OCI-LY3 (cell line): ENCODE measurements at regions not wholly inside any gene's neighbourhood (a gene's known extent, or its start where the extent isn't known, plus 50 kb on each side); places are given as distances from the start of the nearest gene placed in this dataset.
"Not testable (repeated sequence)": the region's sequence is repeated elsewhere in the genome, so short reads cannot be mapped to it uniquely, and the experiment has no call there.

Experiments used
- H2AFZ ChIP-seq: fragments of 200-600, 300-600 bp; shearing (Covaris generic); 2 replicates; pipeline ENCODE4 v1.6.0; 2014; ENCODE audit warnings: antibody characterized with exemption, low read depth, low read length
- H3K27ac ChIP-seq: fragments of 200-600, 300-600 bp; sonication (generic); 2 replicates; pipeline ENCODE4 v1.5.1; 2014; ENCODE audit warnings: mild to moderate bottlenecking, low read length, moderate library complexity, mixed read lengths
- H3K27me3 ChIP-seq: fragments of 200-600, 300-600 bp; sonication (generic); 2 replicates; pipeline ENCODE4 v1.6.1; 2014; ENCODE audit warnings: low read depth, low read length, mixed read lengths
- H3K36me3 ChIP-seq: fragments of 200-600, 300-600 bp; sonication (generic); replicated peaks from 2 replicates; pipeline ENCODE3; 2014; ENCODE audit warnings: low read depth, low read length, mixed read lengths
- H3K4me1 ChIP-seq: fragments of 300-600, 200-600 bp; sonication (generic); 2 replicates; pipeline ENCODE4 v1.6.1; 2014; ENCODE audit warnings: low read length, mixed read lengths
- H3K4me2 ChIP-seq: fragments of 200-600, 300-600 bp; sonication (generic); 2 replicates; pipeline ENCODE4 v1.6.1; 2014; ENCODE audit warnings: low read length, mixed read lengths
- H3K4me3 ChIP-seq: fragments of 300-600, 200-600 bp; sonication (generic); 2 replicates; pipeline ENCODE4 v1.5.1; 2014; ENCODE audit warnings: antibody characterized with exemption, mild to moderate bottlenecking, low read length, moderate library complexity
- H3K79me2 ChIP-seq: fragments of 300-600, 200-600 bp; shearing (Covaris generic); 2 replicates; pipeline ENCODE4 v1.6.1; 2014; ENCODE audit warnings: mild to moderate bottlenecking, low read length, mixed read lengths
- H3K9ac ChIP-seq: fragments of 300-600, 200-600 bp; shearing (Covaris generic); 2 replicates; pipeline ENCODE4 v1.6.0; 2014; ENCODE audit warnings: mild to moderate bottlenecking, low read length, moderate library complexity
- H3K9me3 ChIP-seq: fragments of 200-600, 300-600 bp; shearing (Covaris generic); 2 replicates; pipeline ENCODE4 v1.6.1; 2014; ENCODE audit warnings: low read length, mixed read lengths; ENCODE audit not compliant: insufficient read depth
- H4K20me1 ChIP-seq: fragments of 200-600, 300-600 bp; sonication (generic); 2 replicates; pipeline ENCODE4 v1.6.1; 2016; ENCODE audit warnings: low read length, mixed read lengths; ENCODE audit not compliant: insufficient read depth
- EZH2phosphoT487 ChIP-seq: fragments of 200-600 bp; shearing (Covaris generic); IDR thresholded peaks from 2 replicates; pipeline ENCODE4 v1.6.1; 2018; ENCODE audit warnings: antibody characterized with exemption, mixed run types, low read depth
- TF ChIP-seq, protein P1 (sequence below): fragments of 200-600, 300-600 bp; sonication (generic); IDR thresholded peaks from 2 replicates; pipeline ENCODE4 v1.5.1; 2014; ENCODE audit warnings: antibody characterized with exemption, low read length, low read depth

DNA sequence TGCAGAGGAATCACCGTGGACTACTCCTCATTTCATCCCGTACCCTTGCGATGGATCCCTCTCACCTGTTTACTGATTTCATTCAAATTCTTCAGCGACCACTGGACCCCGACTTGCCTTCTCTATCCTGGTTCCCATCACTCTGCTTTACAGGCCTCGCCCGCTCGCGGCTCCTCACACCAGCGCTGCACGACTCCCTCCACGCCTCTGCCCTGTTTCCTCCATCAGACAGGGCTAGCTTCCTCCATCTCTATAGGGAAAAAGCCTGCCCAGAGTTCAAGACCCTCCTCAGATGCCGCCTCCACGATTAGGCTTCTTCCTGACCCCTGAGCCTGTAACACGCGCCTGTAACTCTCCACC is 2926.5 kb upstream of the OR11H1 start:
- not testable (repeated sequence) for H3K27me3 ChIP-seq, H4K20me1 ChIP-seq, H3K4me3 ChIP-seq, H3K79me2 ChIP-seq, H3K4me2 ChIP-seq, H3K9me3 ChIP-seq, H3K9ac ChIP-seq, H3K36me3 ChIP-seq, H2AFZ ChIP-seq, H3K4me1 ChIP-seq, H3K27ac ChIP-seq

DNA sequence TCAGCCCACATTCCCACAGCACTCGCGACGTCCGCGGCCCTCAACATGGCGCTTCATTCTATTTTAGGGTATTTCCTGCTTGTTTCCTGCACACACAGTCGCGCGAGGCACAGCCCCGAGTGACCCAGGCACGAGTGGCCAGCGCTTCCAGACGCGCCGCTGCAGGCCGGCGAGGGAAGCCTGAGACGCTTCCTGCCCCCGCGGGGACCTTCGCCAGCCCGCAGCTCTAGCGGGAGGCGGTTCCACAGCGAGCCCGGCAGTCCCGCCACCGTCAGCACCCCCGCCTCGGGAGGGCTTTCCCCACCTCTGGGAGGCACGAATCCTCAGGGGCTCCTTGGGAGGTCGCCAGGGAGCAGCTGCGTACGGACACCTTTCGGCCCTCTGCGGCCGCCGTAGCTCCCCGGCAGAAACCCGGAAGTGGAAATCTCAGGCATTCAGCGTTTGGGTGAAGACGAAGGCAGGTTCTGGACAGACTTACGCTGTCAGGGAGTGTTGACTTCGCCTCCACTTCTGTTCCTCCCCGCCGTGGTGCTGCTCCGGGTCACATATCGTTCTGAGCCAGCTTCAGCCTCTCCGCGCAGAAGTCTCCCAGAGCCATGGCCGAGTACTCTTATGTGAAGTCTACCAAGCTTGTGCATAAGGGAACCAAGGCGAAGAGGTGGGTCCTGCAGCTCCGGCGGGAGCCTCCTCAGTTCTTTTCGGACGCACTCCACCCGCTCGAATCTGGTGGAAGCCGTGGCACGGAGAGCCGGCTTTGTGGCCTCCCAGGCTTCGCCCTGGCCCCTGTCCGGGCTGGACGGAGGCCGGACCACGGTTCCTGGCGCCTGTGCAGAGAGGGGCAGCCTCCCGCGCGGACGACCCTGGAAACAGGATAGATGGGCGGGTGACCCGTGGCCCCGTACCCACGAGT is 2925.9 kb upstream of the OR11H1 start:
- Histone ChIP-seq H3K4me3 (no peak overlapping the region), H3K4me2 (no peak overlapping the region), H3K27me3 (no peaks in the 10 kb centered on the region), H4K20me1 (no peaks in the 10 kb centered on the region), H3K36me3 (no peaks in the 10 kb centered on the region), H3K9me3 (no peaks in the 10 kb centered on the region; the same call in 1 of the 2 replicates), H3K9ac (no peak overlapping the region), H3K4me1 (no peaks in the 10 kb centered on the region), H3K27ac (no peak overlapping the region), H2AFZ (no peak overlapping the region), H3K79me2 (no peaks in the 10 kb centered on the region)
- TF ChIP-seq, protein P1, sequence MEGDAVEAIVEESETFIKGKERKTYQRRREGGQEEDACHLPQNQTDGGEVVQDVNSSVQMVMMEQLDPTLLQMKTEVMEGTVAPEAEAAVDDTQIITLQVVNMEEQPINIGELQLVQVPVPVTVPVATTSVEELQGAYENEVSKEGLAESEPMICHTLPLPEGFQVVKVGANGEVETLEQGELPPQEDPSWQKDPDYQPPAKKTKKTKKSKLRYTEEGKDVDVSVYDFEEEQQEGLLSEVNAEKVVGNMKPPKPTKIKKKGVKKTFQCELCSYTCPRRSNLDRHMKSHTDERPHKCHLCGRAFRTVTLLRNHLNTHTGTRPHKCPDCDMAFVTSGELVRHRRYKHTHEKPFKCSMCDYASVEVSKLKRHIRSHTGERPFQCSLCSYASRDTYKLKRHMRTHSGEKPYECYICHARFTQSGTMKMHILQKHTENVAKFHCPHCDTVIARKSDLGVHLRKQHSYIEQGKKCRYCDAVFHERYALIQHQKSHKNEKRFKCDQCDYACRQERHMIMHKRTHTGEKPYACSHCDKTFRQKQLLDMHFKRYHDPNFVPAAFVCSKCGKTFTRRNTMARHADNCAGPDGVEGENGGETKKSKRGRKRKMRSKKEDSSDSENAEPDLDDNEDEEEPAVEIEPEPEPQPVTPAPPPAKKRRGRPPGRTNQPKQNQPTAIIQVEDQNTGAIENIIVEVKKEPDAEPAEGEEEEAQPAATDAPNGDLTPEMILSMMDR: no peak
- no peak for TF ChIP-seq EZH2phosphoT487

DNA sequence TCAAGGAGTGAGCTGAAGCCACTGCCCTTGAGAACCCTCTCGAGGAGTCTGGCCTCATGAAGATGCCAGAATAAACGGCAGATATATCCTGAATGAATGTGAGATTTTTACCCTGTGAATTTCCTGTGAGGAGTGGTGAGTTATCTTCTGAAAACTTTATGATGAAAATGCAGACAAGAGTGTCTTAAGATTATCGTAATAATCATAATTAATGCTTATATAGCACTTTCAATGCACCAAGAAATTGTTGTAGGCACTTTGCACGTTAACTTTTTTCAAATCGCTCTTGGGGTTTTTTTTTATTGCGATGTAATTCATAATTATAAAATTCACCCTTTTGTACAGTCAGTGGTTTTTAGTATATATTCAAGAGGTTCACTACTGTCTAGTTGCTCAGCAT is 2924.6 kb upstream of the OR11H1 start:
- not testable (repeated sequence) for H3K9ac ChIP-seq, H3K4me2 ChIP-seq, H4K20me1 ChIP-seq, H3K4me3 ChIP-seq, H3K36me3 ChIP-seq, H3K27me3 ChIP-seq, H3K27ac ChIP-seq, H3K79me2 ChIP-seq, H3K9me3 ChIP-seq, H2AFZ ChIP-seq, H3K4me1 ChIP-seq

DNA sequence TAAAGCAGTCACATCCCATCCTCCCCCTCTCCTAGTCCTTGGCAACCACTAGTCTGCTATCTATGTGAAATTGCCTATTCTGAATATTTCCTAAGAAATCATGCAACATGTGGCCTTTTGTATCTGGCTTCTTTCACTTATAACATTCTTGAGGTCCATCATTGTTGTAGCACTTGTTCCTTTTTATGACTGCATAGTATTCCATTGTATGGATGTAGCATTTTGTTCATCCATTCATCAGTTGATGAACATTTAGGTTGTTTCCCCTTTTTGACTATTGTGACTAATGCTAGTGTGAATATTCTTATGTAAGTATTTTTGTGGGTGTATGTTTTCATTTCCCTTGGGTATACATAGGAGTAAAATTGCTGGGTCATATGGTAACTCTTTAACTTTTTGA is 2924.2 kb upstream of the OR11H1 start:
- H3K36me3 ChIP-seq, H3K9ac ChIP-seq, H3K4me2 ChIP-seq, H3K27me3 ChIP-seq, H3K27ac ChIP-seq, H3K79me2 ChIP-seq, H3K4me3 ChIP-seq, H3K9me3 ChIP-seq, H2AFZ ChIP-seq, H3K4me1 ChIP-seq, H4K20me1 ChIP-seq: not testable (repeated sequence)

DNA sequence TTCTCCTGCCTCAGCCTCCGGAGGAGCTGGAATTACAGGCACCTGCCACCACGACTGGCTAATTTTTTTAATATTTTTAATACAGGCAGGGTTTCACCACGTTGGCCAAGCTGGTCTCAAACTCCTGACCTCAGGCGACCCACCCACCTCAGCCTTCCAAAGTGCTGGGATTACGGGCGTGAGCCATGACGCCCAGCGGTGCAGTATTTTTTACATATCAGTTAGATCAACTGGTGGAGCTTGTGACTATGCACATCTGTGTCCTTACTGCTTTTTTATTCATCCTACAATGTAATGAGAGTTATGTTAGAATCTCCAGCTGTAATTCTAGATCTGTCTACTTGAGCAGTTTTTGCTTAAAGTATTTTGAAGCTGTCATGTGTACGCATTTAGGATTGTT is 2919.5 kb upstream of the OR11H1 start:
- H3K27me3 ChIP-seq, H3K4me2 ChIP-seq, H3K4me1 ChIP-seq, H3K9me3 ChIP-seq, H3K9ac ChIP-seq, H3K79me2 ChIP-seq, H3K27ac ChIP-seq, H4K20me1 ChIP-seq, H3K36me3 ChIP-seq, H2AFZ ChIP-seq, H3K4me3 ChIP-seq: not testable (repeated sequence)

DNA sequence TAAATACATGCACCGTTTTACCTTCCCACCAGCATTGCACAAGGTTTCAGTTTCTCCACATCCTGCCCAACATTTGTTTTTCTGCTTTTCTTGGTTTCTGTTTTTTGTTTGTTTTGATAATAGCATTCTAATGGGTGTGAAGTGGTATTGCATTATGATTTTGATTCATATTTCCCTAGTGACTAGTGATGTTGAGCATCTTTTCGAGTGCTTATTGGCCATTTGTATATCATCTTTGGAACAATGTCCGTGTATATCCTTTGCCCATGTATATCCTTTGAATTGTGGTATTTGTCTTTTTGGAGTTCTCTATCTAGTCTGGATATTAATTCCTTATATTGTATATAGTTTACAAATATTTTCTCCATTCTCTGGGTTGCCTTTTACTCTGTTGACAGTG is 2914.8 kb upstream of the OR11H1 start:
- Histone ChIP-seq H3K79me2 (no peaks in the 10 kb centered on the region), H3K4me1 (no peaks in the 10 kb centered on the region), H3K9ac (no peak overlapping the region), H3K36me3 (no peaks in the 10 kb centered on the region), H3K27ac (no peak overlapping the region), H4K20me1 (no peaks in the 10 kb centered on the region), H3K4me3 (no peak overlapping the region), H3K4me2 (no peak overlapping the region), H3K9me3 (0 out of 2 replicates have a peak, but pooled peaks cover 4% of the 10 kb centered on the region), H3K27me3 (no peaks in the 10 kb centered on the region), H2AFZ (no peak overlapping the region)
- TF ChIP-seq EZH2phosphoT487: no peak
- TF ChIP-seq, protein P1: no peak

DNA sequence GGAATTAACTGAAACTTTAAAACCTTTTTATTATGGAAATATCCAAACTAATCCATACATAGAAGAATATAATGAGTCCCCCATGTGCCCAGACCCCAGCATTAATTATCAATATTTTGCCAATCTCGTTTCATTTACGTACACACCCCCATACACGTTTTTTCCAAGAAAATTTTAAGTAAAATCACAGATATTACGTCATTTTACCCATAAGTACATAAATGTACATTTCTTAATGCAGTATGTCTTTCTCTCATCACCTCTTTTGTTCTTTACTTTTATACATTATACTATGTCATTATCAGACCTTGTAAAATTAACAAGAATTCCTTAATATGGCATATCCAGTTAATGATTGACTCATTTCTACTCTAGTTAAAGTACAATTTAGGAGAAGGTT is 2914.1 kb upstream of the OR11H1 start:
- not testable (repeated sequence) for H3K4me1 ChIP-seq, H4K20me1 ChIP-seq, H3K4me3 ChIP-seq, H3K4me2 ChIP-seq, H2AFZ ChIP-seq, H3K36me3 ChIP-seq, H3K9me3 ChIP-seq, H3K9ac ChIP-seq, H3K27ac ChIP-seq, H3K79me2 ChIP-seq, H3K27me3 ChIP-seq

DNA sequence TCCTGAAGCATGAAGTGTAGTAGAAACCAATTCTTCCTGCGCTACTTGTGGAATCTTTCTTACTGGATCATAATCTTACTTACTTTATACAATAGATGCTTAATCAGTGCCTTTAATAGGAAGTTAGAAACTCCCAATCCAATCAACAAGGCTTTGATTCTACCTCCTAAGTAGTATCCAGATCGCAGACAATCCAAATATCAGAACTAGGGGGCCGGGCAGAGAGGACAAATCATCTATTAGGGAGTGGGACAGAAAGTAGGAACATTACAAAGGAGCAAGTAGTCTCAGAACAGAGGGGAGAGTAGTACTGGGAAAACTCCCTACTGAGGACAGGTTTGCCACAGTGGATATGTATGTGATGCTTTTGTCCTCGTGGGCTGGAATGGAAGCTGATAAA is 2901.1 kb upstream of the OR11H1 start:
- not testable (repeated sequence) for H3K9me3 ChIP-seq, H4K20me1 ChIP-seq, H3K27ac ChIP-seq

More for the DNA sequence above, 2901.1 kb upstream of the OR11H1 start:
- H3K79me2 ChIP-seq, H3K4me2 ChIP-seq, H2AFZ ChIP-seq, H3K4me3 ChIP-seq, H3K27me3 ChIP-seq, H3K36me3 ChIP-seq, H3K9ac ChIP-seq, H3K4me1 ChIP-seq: not testable (repeated sequence)
